DND-41 (cell line): ENCODE measurements at regions not wholly inside any gene's neighbourhood (a gene's known extent, or its start where the extent isn't known, plus 50 kb on each side); places are given as distances from the start of the nearest gene placed in this dataset.

Source experiments
- ATAC-seq: fragments of 200-7000 bp; cut with Tn5 transposase; 3 replicates; pipeline ENCODE4 v1.9.1; 2021; ENCODE audit warnings: low read depth; ENCODE audit not compliant: insufficient read depth
- DNase-seq: peaks from one replicate; pipeline ENCODE4 v3.0.0-alpha.2; 2020
- H2AFZ ChIP-seq: 2 replicates; pipeline ENCODE4 v1.6.0; 2012; ENCODE audit warnings: low read depth, low read length
- H3K27ac ChIP-seq: 2 replicates; pipeline ENCODE4 v1.5.1; 2012; ENCODE audit warnings: low read length, inconsistent platforms
- H3K27me3 ChIP-seq: fragments of 200-600 bp; sonication (generic); 2 replicates; pipeline ENCODE4 v1.6.0; 2012; ENCODE audit warnings: low read length, mild to moderate bottlenecking, inconsistent platforms; ENCODE audit not compliant: insufficient read depth, poor library complexity
- H3K36me3 ChIP-seq: 2 replicates; pipeline ENCODE4 v1.5.1; 2012; ENCODE audit warnings: low read length, inconsistent platforms; ENCODE audit not compliant: insufficient read depth
- H3K4me1 ChIP-seq: 2 replicates; pipeline ENCODE4 v1.5.1; 2012; ENCODE audit warnings: mild to moderate bottlenecking, low read length; ENCODE audit not compliant: insufficient read depth
- H3K4me2 ChIP-seq: 2 replicates; pipeline ENCODE4 v1.6.0; 2012; ENCODE audit warnings: mild to moderate bottlenecking, moderate library complexity, low read length, inconsistent platforms; ENCODE audit not compliant: insufficient read depth
- H3K4me3 ChIP-seq, 2 experiments: fragments of 200-600 bp in 1 of 2; shearing (Covaris generic) in 1 of 2; 2 replicates each; pipeline ENCODE4 v1.5.1; 2012 to 2016; ENCODE audit warnings: inconsistent platforms in 2 of 2, low read length in 2 of 2, mild to moderate bottlenecking in 2 of 2, low read depth in 1 of 2, moderate library complexity in 1 of 2
- H3K79me2 ChIP-seq: 2 replicates; pipeline ENCODE4 v1.6.0; 2012; ENCODE audit warnings: low read length, inconsistent platforms; ENCODE audit not compliant: insufficient read depth
- H3K9ac ChIP-seq: 2 replicates; pipeline ENCODE4 v1.6.0; 2012; ENCODE audit warnings: low read depth, mild to moderate bottlenecking, inconsistent platforms, low read length, moderate library complexity
- H3K9me3 ChIP-seq: 2 replicates; pipeline ENCODE4 v1.5.1; 2012; ENCODE audit warnings: low read length, moderate library complexity, mild to moderate bottlenecking, inconsistent platforms; ENCODE audit not compliant: insufficient read depth, severe bottlenecking
- H4K20me1 ChIP-seq: 2 replicates; pipeline ENCODE4 v1.6.0; 2012; ENCODE audit warnings: low read length; ENCODE audit not compliant: insufficient read depth
- CTCF ChIP-seq: IDR thresholded peaks from 2 replicates; pipeline ENCODE4 v1.5.1; 2012; ENCODE audit warnings: borderline replicate concordance, low read length, moderate library complexity, mild to moderate bottlenecking; ENCODE audit not compliant: poor library complexity, severe bottlenecking; ENCODE audit errors: extremely low read depth
- EZH2 ChIP-seq: IDR thresholded peaks from 3 replicates; pipeline ENCODE4 v1.6.1; 2012; ENCODE audit warnings: borderline replicate concordance, low read depth, mild to moderate bottlenecking, moderate library complexity, low read length, inconsistent platforms; ENCODE audit not compliant: severe bottlenecking

GRCh38 chr11:59302991-59303390 lies 55.7 kb upstream of the OR5AN1 start:
- Histone ChIP-seq H3K79me2 (no peaks in the 10 kb centered on the region), H3K27me3 (no peaks in the 10 kb centered on the region), H3K4me3 (no peak overlapping the region), H3K9ac (no peak overlapping the region), H3K9me3 (no peaks in the 10 kb centered on the region), H3K36me3 (no peaks in the 10 kb centered on the region), H3K27ac (no peak overlapping the region), H3K4me1 (no peaks in the 10 kb centered on the region), H4K20me1 (no peaks in the 10 kb centered on the region), H2AFZ (no peak overlapping the region), H3K4me2 (no peak overlapping the region)
- ATAC-seq, result no peak
- TF ChIP-seq EZH2 (no peak), CTCF (no peak)
- DNase-seq, result no peak

GRCh38 chr11:59295435-59295834 lies 63.3 kb upstream of the OR5AN1 start:
- H3K9ac ChIP-seq, result no peak overlapping the region
- H4K20me1 ChIP-seq, result no peaks in the 10 kb centered on the region
- no peak for TF ChIP-seq EZH2
- no peak for TF ChIP-seq CTCF
- no peaks in the 10 kb centered on the region for H3K4me1 ChIP-seq
- H3K79me2 ChIP-seq, result no peaks in the 10 kb centered on the region
- ATAC-seq (no peak), DNase-seq (no peak)
- no peak overlapping the region for H3K27ac ChIP-seq
- H2AFZ ChIP-seq, result no peak overlapping the region
- peaks cover 2% of the 10 kb centered on the region for H3K9me3 ChIP-seq
- no peak overlapping the region for H3K4me2 ChIP-seq
- no peaks in the 10 kb centered on the region for H3K27me3 ChIP-seq
- no peaks in the 10 kb centered on the region for H3K36me3 ChIP-seq
- H3K4me3 ChIP-seq, result no peak overlapping the region

GRCh38 chr11:59292611-59293010 lies 66.1 kb upstream of the OR5AN1 start:
- Histone ChIP-seq H3K4me2 (no peak overlapping the region), H3K4me3 (no peak overlapping the region), H2AFZ (no peak overlapping the region), H3K4me1 (no peaks in the 10 kb centered on the region), H3K27me3 (no peaks in the 10 kb centered on the region), H3K36me3 (no peaks in the 10 kb centered on the region), H3K9me3 (peaks cover 2% of the 10 kb centered on the region), H3K9ac (no peak overlapping the region), H3K79me2 (no peaks in the 10 kb centered on the region), H4K20me1 (no peaks in the 10 kb centered on the region), H3K27ac (no peak overlapping the region)
- ATAC-seq (no peak), DNase-seq (no peak)
- TF ChIP-seq EZH2 (no peak), CTCF (no peak)

GRCh38 chr11:59291228-59291627 lies 67.5 kb upstream of the OR5AN1 start:
- TF ChIP-seq EZH2 (no peak), CTCF (no peak)
- peaks cover 2% of the 10 kb centered on the region for H3K9me3 ChIP-seq
- no peak overlapping the region for H3K9ac ChIP-seq
- H3K4me3 ChIP-seq, result no peak overlapping the region
- no peak for DNase-seq
- no peak for ATAC-seq
- H3K4me2 ChIP-seq, result no peak overlapping the region
- no peaks in the 10 kb centered on the region for H3K4me1 ChIP-seq
- no peak overlapping the region for H2AFZ ChIP-seq
- H4K20me1 ChIP-seq, result no peaks in the 10 kb centered on the region
- no peak overlapping the region for H3K27ac ChIP-seq
- no peaks in the 10 kb centered on the region for H3K79me2 ChIP-seq
- no peaks in the 10 kb centered on the region for H3K36me3 ChIP-seq
- H3K27me3 ChIP-seq, result no peaks in the 10 kb centered on the region
